Activated CD4-positive, alpha-beta T cell treated with anti-CD3 and anti-CD28 coated beads, Interleukin-2, amount 50 U/mL, for 48 hours (primary cell): ENCODE measurements at regions not wholly inside any gene's neighbourhood (a gene's known extent, or its start where the extent isn't known, plus 50 kb on each side); places are given as distances from the start of the nearest gene placed in this dataset.

Experiments used
- DNase-seq, 2 experiments: peaks; one replicate each; pipeline ENCODE4 v3.0.0-alpha.2; 2020

DNA sequence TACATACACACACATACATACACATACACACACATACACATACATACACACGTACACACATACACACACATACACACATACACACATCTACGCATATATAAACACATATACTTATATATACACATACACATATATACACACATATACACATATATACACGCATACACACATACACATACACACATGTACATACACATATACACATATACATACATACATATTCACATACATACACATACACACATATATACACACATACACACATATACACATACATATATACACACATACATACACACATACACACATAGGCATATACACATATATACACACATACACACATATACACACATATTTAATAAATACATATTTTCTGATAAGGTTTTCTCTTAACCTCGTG is 324.0 kb downstream of the RPS6KC1 start:
- no peak for DNase-seq

DNA sequence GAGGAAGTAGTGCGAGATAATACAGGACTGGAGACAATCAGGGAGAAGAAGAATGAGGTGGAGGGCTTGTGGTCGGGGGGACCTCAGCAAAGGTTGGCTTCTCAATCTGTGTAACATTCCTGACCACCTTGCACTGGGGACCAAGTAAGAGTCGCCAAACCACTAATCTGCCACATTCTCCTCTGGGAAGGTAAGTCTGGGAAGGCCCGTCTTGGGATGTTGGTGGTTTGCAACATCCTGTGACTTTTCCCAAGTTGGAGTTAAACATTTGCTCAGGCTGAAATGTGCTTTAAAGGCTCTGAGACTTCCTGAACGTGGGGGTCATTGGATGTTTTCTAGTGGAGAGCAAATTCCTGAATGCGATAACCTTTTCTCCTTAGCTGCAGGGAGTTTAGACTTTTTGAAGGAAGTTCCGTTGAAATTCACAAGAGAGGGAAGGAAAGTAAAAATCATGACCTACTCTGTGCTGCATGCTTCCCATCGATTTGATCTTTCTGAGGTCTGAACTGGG is 325.9 kb downstream of the RPS6KC1 start:
- DNase-seq = no peak

DNA sequence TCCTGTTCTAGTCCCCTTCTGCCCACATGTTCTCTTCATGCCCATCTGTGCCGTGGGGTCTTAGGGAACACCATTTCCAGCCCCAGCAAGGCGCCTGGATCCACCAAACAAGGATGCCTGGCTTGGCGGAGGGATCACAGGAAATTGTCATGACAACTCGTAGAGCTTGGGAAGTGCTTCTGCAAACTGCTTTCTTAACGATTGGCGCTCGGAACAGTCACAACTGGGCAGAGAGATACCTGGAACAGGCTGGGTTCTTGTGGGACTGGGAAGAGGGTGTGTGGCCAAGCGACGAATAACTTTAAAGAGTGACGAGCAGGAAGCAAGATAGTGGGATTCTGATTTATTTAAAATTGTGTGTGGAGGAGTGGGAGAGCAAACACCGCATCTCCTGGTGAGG is 329.8 kb downstream of the RPS6KC1 start:
- no peak for DNase-seq

DNA sequence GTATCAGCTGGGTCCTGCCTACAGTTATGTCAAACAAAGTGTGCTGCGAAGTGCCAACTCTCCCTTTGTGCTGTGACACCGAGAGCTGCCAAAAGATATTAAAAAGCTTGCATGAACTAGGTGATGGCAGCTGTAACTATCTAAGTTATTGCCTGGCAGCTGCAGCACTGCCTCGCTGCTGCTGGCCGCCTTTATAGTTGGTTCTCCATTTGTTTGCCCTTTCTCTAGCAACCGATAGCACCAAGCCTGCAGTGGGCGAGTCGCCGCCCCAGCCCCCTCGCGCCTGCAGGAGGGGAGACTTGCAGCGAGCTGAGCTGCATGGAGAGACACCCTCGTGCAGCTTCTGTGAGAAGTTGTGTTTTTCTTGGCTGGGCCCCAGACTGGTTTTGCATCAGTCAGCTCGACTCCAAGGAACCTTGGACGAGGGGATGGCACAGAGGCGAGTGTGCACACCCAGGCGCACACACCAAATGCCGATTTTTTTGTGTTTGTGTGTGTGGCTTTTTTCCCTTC is 330.6 kb downstream of the RPS6KC1 start:
- DNase-seq = no peak

- no peak for DNase-seq
These were observed 332.4 kb downstream of the RPS6KC1 start for GRCh38 chr1:213383465-213383864.

DNA sequence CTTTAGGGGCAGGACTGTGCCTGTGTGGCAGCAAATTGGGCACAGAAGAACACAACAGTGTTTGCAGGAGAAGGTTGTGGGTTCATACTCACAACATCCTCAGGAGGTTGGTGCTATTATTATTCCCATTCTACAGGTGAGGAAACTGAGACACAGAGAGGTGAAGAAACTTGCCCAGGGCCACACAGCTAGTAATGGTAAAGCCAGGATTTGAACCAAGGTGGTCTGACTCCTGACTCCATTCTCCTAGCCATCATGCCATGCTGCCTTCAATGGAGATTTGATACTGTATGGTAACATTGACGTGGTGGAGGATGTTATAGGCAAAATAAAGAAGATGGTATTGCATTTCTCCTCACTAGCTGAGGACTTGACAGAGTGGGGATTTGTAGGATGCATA is 334.2 kb downstream of the RPS6KC1 start:
- no peak for DNase-seq

- DNase-seq = no peak
These were observed 334.8 kb downstream of the RPS6KC1 start for GRCh38 chr1:213385806-213386324.

DNA sequence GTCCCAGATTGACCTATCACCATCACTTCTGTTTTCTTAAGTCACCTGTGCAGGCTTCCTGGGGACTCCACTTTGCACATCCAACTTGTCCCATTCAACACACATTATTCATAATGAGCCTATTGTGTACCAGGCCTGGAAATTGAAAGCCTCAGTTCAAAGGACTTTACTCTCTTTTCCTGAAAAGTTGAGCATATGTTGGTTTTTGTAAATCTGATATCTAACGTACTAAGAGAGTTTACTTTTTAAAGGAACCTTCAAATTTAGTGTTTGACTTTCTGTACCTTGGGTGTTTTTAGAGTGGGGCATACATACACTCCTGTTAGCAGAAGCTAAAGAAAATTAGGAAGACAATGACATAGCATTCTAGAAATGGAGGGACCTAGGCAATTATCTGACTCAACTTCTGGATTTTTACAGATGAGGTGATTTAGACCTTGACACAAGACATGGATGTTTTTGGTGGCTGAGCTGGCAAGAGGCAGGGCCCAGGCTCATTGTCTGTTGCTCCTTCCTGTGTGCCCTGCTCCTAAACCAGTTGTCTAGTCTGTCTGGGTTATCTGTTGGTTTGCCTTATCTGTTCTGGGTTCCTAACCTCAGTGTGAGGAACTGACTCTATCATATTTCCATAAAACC is 336.5 kb downstream of the RPS6KC1 start:
- no peak for DNase-seq

- no peak for DNase-seq
These were observed 337.2 kb downstream of the RPS6KC1 start for GRCh38 chr1:213388199-213388598.

GRCh38 chr1:213389061-213389581 is 338.1 kb downstream of the RPS6KC1 start:
- no peak for DNase-seq

GRCh38 chr1:213391445-213391844 is 340.4 kb downstream of the RPS6KC1 start:
- no peak for DNase-seq

DNA sequence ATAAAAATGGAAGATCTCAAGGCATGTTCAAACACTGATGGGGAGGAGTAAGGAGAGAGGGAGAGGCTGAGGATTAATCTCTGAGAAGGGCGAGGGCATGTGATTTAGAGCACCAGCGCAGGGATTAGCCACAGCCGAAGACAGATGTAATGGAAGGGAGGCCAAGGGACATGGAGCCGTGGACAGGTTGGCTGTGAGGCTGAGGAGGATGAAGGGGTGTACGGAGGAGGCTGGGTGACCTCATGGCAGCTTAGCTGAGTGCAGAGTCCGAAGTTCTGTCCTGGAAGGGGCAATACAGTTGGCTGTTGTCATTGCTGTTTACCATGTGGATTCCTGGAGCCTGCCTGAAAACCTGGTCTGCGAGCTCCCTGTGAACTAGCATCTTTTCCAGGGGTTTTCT is 342.8 kb downstream of the RPS6KC1 start:
- DNase-seq = no peak

- no peak for DNase-seq
These were observed 343.8 kb downstream of the RPS6KC1 start for GRCh38 chr1:213394837-213395236.

- no peak for DNase-seq
These were observed 346.6 kb downstream of the RPS6KC1 start for GRCh38 chr1:213397638-213398037.

- DNase-seq = no peak
These were observed 348.7 kb downstream of the RPS6KC1 start for GRCh38 chr1:213399695-213400094.

- no peak for DNase-seq
These were observed 358.2 kb downstream of the RPS6KC1 start for GRCh38 chr1:213409208-213409631.

DNA sequence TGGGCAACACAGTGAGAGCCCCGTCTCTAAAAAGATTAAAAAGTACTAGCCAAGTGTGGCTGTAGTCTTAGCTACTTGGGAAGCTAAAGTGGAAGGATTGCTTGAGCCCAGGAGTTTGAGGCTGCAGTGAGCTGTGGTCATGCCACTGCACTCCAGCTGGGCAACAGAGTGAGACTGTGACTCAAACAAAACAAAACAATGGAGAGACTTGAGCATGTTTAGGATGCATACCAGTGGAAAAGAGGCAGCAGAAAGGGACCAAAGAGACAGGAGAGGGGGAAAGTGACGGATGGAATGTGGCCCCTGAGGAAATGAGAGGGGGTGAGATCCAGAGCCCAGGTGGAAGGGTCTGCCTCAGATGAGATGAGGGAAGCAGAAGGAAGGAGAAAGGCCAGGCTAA is 358.9 kb downstream of the RPS6KC1 start:
- DNase-seq = no peak

DNA sequence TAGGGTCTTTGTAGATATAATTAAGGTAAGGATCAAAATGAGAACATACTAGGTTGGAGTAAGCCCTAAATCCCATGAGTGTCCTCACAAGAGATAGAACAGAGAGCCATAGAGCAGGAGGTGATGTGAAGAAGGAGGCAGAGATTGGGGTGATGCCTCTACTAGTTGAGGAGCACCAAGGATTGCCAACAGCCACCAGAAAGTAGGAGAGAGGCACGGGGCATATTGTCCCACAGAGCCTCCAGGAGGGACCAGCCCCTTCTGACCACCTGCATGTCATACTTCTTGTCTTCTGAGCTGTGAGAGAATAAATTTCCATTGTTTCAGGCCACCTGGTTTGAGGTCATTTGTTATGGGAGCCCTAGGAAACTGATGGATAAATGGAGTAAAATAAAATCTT is 363.3 kb downstream of the RPS6KC1 start:
- DNase-seq = no peak

DNA sequence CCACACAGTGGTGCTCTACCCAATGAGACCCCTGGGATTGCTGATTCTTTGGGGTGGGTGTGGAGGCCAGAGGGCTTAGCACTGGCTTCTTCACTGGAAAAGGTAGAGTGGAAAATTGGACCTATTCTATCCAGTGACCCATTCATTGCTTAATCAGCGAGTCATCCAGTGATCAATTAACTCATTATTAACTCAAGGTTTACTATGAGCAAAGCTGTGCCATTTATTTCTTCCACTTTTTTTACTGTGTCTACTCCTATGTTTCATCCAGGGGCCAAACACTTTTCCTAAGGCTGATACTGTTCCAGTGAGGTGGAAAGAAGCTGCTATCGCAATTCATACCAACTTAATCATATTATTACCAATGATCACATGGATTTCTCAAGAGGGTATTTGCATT is 363.9 kb downstream of the RPS6KC1 start:
- no peak for DNase-seq

DNA sequence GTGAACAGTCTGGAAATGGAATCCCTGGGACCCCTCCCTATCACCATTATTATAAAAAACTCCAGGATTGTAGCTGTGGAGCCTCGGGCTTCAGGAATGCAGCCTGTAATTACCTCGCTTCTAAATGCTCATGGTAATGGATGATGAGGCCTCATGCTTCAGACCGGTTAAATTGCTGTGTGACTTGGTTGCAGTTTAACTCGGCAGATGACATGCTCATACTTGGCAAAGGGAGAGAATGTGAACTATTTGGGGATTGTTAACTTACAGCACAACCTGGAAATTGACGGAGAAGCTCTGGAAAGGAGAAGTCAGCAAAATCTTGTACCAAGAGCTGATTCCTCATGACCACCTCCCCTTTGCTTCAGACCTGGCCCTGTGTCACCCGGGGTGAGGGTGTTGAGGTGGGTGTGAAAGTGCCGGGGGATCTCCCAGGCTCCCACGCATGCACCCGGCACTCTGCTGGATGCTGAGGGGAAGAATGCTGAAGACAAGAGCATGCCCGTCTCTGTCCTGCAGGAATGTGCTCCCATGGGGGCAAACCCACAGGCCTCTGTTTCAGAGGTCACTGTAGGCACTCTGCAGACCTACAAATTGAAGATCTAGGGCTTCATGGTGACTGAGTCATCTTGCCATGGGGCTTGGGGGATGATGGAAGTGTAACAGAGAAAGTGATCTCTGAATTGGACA is 364.8 kb downstream of the RPS6KC1 start:
- no peak for DNase-seq

DNA sequence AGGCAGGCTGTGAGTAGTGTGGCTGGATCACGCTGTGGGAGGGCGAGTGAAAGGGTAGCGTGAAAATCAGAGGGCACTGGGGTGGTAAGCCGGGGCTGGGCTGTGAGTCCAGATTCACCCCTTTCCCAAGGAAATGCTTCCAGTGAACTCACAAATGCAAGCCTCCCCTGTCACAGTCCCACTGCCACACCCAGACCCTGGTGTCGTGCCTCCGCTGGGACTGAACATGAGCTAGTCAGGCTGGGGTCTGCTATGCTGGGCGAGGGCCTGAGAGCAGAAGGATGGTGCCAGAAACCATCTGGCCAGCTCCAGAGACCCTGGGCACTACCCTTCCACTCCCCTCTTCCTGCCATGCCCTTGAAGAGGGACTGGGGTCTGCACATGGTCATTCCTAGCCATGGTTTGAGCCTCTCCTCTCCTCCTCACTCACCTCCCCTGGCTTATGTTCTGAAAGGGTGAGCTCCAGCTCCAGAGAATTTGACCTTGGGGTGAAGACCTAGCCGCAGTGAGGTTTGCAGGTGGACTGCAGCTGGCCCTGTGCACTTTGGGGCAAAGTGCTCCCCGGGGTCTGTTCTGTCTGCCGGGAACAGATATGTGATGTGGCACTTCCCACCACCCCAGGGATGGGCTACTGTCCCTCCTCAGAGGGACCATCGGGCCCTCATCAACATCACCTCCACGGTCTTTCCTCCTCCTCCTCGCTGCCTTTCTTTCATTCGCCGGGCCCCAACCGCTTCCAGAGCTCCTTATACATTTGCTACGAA is 365.6 kb downstream of the RPS6KC1 start:
- no peak for DNase-seq

DNA sequence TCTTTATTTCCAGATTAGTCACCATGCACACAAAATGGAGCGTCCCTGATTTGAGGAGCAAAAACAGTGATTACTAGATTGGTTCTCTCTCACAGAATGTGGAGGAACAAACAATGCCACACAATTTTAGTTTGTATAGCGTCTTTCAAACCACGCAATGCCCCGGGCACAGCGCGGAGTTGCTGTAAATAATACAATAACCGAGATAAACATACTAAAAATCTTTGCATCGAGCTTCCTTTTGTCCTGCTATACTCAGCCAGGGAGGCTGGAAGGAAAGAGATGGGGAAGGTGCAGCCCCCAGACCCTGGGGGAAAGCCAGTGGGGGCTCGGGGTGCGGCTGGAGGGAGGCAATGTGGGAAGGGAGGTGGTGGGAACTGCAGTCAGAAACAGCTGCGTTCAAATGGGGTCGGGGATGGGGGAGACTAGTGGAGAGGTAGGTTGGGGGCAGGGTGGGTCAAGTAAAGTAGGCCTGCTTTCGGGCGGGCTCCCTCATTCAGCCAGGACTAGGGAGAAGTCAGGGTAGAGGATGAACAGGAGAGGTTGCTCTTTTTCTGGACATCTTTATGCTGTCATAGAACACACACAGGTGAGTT is 366.3 kb downstream of the RPS6KC1 start:
- DNase-seq = no peak

DNA sequence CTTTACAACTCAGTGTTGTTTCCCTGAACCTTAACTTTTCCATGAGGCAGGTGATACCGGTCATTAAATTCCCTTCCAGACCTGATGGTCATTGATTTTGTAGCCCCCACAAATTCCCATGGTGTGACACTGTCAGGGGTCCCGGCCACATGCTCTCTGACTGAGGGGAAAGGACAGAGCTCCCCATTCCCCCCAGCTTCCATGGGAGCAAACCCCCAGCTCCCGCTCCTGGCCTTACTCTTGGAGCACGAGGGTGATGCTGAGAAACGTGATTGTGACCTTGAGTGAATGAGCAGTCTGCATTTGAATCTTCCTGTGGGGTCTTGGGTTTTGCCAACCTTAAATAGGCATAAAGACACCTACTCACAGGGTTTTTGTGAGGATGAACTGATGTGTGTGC is 366.8 kb downstream of the RPS6KC1 start:
- DNase-seq = no peak
